22Rv1 (cell line): ENCODE measurements at regions not wholly inside any gene's neighbourhood (a gene's known extent, or its start where the extent isn't known, plus 50 kb on each side); places are given as distances from the start of the nearest gene placed in this dataset.

Source experiments
- ZFX ChIP-seq: fragments of 450-650 bp; IDR thresholded peaks from 2 replicates; pipeline ENCODE4 v1.6.1; 2017; ENCODE audit warnings: antibody characterized with exemption, borderline replicate concordance
- TF ChIP-seq, protein P1 (sequence below): fragments of 450-650 bp; IDR thresholded peaks from 2 replicates; pipeline ENCODE4 v1.5.1; 2017; ENCODE audit warnings: mild to moderate bottlenecking

DNA sequence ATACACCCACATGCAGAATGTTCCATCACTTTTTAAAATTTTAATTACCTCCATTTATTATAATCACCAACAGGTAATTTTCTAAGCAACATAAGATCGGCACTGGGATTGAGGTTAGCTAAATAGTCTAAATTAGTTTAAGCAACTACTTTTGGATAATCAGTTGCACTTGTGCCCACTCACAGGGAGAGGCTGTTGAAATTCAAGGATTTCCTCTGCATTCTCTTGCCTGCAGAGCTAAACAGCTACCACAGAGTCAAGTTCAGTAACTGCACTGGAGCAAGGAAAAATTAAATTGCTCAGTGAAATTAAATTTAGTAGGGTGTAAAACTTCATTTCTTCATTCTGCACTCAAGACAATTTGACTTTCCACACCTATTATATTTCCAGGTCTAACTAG, 120.7 kb upstream of the CCDC28A start:
- TF ChIP-seq, protein P1, sequence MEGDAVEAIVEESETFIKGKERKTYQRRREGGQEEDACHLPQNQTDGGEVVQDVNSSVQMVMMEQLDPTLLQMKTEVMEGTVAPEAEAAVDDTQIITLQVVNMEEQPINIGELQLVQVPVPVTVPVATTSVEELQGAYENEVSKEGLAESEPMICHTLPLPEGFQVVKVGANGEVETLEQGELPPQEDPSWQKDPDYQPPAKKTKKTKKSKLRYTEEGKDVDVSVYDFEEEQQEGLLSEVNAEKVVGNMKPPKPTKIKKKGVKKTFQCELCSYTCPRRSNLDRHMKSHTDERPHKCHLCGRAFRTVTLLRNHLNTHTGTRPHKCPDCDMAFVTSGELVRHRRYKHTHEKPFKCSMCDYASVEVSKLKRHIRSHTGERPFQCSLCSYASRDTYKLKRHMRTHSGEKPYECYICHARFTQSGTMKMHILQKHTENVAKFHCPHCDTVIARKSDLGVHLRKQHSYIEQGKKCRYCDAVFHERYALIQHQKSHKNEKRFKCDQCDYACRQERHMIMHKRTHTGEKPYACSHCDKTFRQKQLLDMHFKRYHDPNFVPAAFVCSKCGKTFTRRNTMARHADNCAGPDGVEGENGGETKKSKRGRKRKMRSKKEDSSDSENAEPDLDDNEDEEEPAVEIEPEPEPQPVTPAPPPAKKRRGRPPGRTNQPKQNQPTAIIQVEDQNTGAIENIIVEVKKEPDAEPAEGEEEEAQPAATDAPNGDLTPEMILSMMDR = no peak
- no peak for TF ChIP-seq ZFX
